AG09309 (cell line): ENCODE measurements at regions not wholly inside any gene's neighbourhood (a gene's known extent, or its start where the extent isn't known, plus 50 kb on each side); places are given as distances from the start of the nearest gene placed in this dataset.

Source experiments
- DNase-seq: peaks from one replicate; pipeline ENCODE4 v3.0.0-alpha.2; 2010; ENCODE audit warnings: low read depth
- H3K4me3 ChIP-seq: 2 replicates; pipeline ENCODE4 v1.5.1; 2011; ENCODE audit warnings: mild to moderate bottlenecking, low read depth, low read length, moderate library complexity; ENCODE audit not compliant: control insufficient read depth
- CTCF ChIP-seq: IDR thresholded peaks from 2 replicates; pipeline ENCODE4 v1.5.1; 2011; ENCODE audit warnings: mild to moderate bottlenecking, low read depth, low read length, inconsistent platforms; ENCODE audit not compliant: insufficient read depth, control insufficient read depth; ENCODE audit errors: missing control alignments

- TF ChIP-seq CTCF, result no peak
- H3K4me3 ChIP-seq, result no peak overlapping the region
- no peak for DNase-seq
Measured at GRCh38 chr15:81502439-81502838, 128.4 kb upstream of the TMC3 start.

GRCh38 chr15:81500081-81500480 lies 126.1 kb upstream of the TMC3 start:
- H3K4me3 ChIP-seq, result no peak overlapping the region
- TF ChIP-seq CTCF, result no peak
- no peak for DNase-seq

- no peak overlapping the region for H3K4me3 ChIP-seq
- no peak for DNase-seq
- no peak for TF ChIP-seq CTCF
Measured at GRCh38 chr15:81498294-81498693, 124.3 kb upstream of the TMC3 start.

- H3K4me3 ChIP-seq, result no peak overlapping the region
- no peak for DNase-seq
- TF ChIP-seq CTCF, result no peak
Measured at GRCh38 chr15:81497238-81497637, 123.2 kb upstream of the TMC3 start.

- no peak for TF ChIP-seq CTCF
- no peak overlapping the region for H3K4me3 ChIP-seq
- DNase-seq, result no peak
Measured at GRCh38 chr15:81495780-81496467, 121.9 kb upstream of the TMC3 start.

GRCh38 chr15:81492969-81493645 lies 119.1 kb upstream of the TMC3 start:
- no peak overlapping the region for H3K4me3 ChIP-seq
- DNase-seq, result no peak
- no peak for TF ChIP-seq CTCF
